K562 (cell line): ENCODE measurements at regions not wholly inside any gene's neighbourhood (a gene's known extent, or its start where the extent isn't known, plus 50 kb on each side); places are given as distances from the start of the nearest gene placed in this dataset.

Experiments
- ATAC-seq: fragments of 200-7000 bp; cut with Tn5 transposase; 3 replicates; pipeline ENCODE4 v1.9.1; 2020; ENCODE audit warnings: moderate library complexity
- BruUV-seq: library from RNA; stranded (reverse); fragments of 400-500 nt; replicated peaks from 2 replicates; lab custom pipeline; 2021; lab: Mats Ljungman, UMichigan
- CTCF ChIA-PET: fragments of 300-600 bp; formaldehyde crosslinking; extraction: SDS; loops from one replicate; lab custom pipeline; 2021; ENCODE audit warnings: low intra/inter-chr PET ratio; lab: Yijun Ruan, JAX
- POLR2A ChIA-PET: fragments of 300-600, 350-650 bp; sonication (Branson Sonifier 250); formaldehyde crosslinking; extraction: SDS; loops from one replicate; lab custom pipeline; 2021; ENCODE audit warnings: antibody characterized with exemption, inconsistent platforms; lab: Yijun Ruan, JAX
- DNase-seq, 4 experiments: peaks; one replicate each; pipeline versions ENCODE4 v3.0.0 to v3.0.0-alpha.2; 2011 to 2018; ENCODE audit warnings: low spot score in 3 of 4, mixed read lengths in 3 of 4; ENCODE audit errors: extremely low read depth in 1 of 4
- FAIRE-seq: peaks from 2 replicates; lab custom pipeline; 2011; peaks lifted over from hg19 to GRCh38; lab: Jason Lieb, UNC
- H2AFZ ChIP-seq: 2 replicates; pipeline ENCODE4 v1.6.0; 2011; ENCODE audit warnings: low read depth, low read length, control low read depth, inconsistent platforms
- H3K27ac ChIP-seq: fragments of 200-600 bp; 3 replicates; pipeline ENCODE4 v1.8.0; 2011; ENCODE audit warnings: low read depth, mild to moderate bottlenecking, control low read depth, inconsistent platforms, low read length, moderate library complexity, mixed read lengths; ENCODE audit errors: extremely low read depth
- H3K27me3 ChIP-seq, 2 experiments: fragments of 300-600 bp in 1 of 2; 2 replicates in 1 of 2; 3 replicates in 1 of 2; pipeline versions ENCODE4 v1.6.0 to v1.8.0; 2011; ENCODE audit warnings: inconsistent platforms in 2 of 2, low read length in 2 of 2, mild to moderate bottlenecking in 1 of 2, mixed read lengths in 1 of 2, moderate library complexity in 1 of 2; ENCODE audit not compliant: control insufficient read depth in 2 of 2, insufficient read depth in 2 of 2
- H3K36me3 ChIP-seq: fragments of 300-600 bp; 3 replicates; pipeline ENCODE4 v1.8.0; 2011; ENCODE audit warnings: mild to moderate bottlenecking, low read length, inconsistent platforms; ENCODE audit not compliant: control insufficient read depth, insufficient read depth
- H3K4me1 ChIP-seq, 2 experiments: fragments of 200-600 bp in 1 of 2; replicated peaks in 1 of 2; 2 replicates in 1 of 2; 3 replicates in 1 of 2; pipeline versions ENCODE4 v1.5.1 to v1.8.0; 2011; ENCODE audit warnings: inconsistent platforms in 2 of 2, low read length in 2 of 2, mild to moderate bottlenecking in 1 of 2, mixed read lengths in 1 of 2, moderate library complexity in 1 of 2; ENCODE audit not compliant: control insufficient read depth in 2 of 2, insufficient read depth in 2 of 2
- H3K4me2 ChIP-seq: 2 replicates; pipeline ENCODE4 v1.6.1; 2011; ENCODE audit warnings: low read length, control low read depth, inconsistent platforms, mixed read lengths; ENCODE audit not compliant: insufficient read depth
- H3K4me3 ChIP-seq: fragments of 200-600 bp; sonication (generic), shearing (Covaris generic); 2 replicates; pipeline ENCODE4 v1.5.1; 2016; ENCODE audit warnings: control low read depth, inconsistent platforms
- H3K79me2 ChIP-seq: fragments of 200-600 bp; 3 replicates; pipeline ENCODE4 v1.8.0; 2011; ENCODE audit warnings: low read length, inconsistent platforms; ENCODE audit not compliant: control insufficient read depth, insufficient read depth
- H3K9ac ChIP-seq, 2 experiments: 2 replicates each; pipeline versions ENCODE4 v1.6.0 to v1.6.1; 2011; ENCODE audit warnings: low read depth in 2 of 2, low read length in 2 of 2, control low read depth in 1 of 2, inconsistent platforms in 1 of 2, mild to moderate bottlenecking in 1 of 2, mixed read lengths in 1 of 2; ENCODE audit not compliant: insufficient read depth in 1 of 2
- H3K9me1 ChIP-seq: one replicate; pipeline ENCODE4 v1.6.0; 2011; ENCODE audit warnings: inconsistent platforms, mild to moderate bottlenecking, low read length, moderate library complexity; ENCODE audit not compliant: control insufficient read depth, insufficient read depth
- H3K9me3 ChIP-seq: replicated peaks from 2 replicates; pipeline ENCODE4 v1.5.1; 2011; ENCODE audit warnings: low read depth, low read length, inconsistent platforms; ENCODE audit not compliant: control insufficient read depth, insufficient read depth
- H4K20me1 ChIP-seq: replicated peaks from 2 replicates; pipeline ENCODE4 v1.6.1; 2011; ENCODE audit warnings: low read length, inconsistent platforms, mixed read lengths; ENCODE audit not compliant: control insufficient read depth, insufficient read depth
- MXI1 ChIP-seq: IDR thresholded peaks from 2 replicates; pipeline ENCODE4 v1.6.1; 2011; ENCODE audit warnings: low read depth, mild to moderate bottlenecking, improper control_type of control experiment, low read length
- ZKSCAN1 ChIP-seq: fragments of 150-350 bp; IDR thresholded peaks from 2 replicates; pipeline ENCODE4 v1.6.1; 2016; ENCODE audit warnings: low read depth, low read length
- WGBS: fragments of 100-300 bp; shearing (Covaris generic); methylation state at CpG from one replicate; pipeline ENCODE4 v1.1.6; 2016; ENCODE audit warnings: low coverage, mixed read lengths; ENCODE audit not compliant: insufficient coverage; ENCODE audit errors: missing lambda C conversion rate; 5-methylcytosine and 5-hydroxymethylcytosine counted together
- in situ Hi-C: fragments of 300-500 bp; cut with MboI; formaldehyde crosslinking; loops from 4 replicates; pipeline ENCODE4 v1.15.0; 2018; ENCODE audit warnings: inconsistent platforms, mixed read lengths
- intact Hi-C: fragments of 100-400 bp; cut with micrococcal nuclease; formaldehyde crosslinking; loops from 2 replicates; pipeline ENCODE4 v1.14.2; 2022
- TF ChIP-seq, protein P1 (sequence below): sonication (generic); formaldehyde crosslinking; IDR thresholded peaks from 2 replicates; pipeline ENCODE4 v1.8.0; 2022; ENCODE audit warnings: missing genetic modification reagents, mild to moderate bottlenecking, moderate library complexity, borderline replicate concordance
- TF ChIP-seq, protein P2 (sequence below): sonication (generic); formaldehyde crosslinking; IDR thresholded peaks from 2 replicates; pipeline ENCODE4 v1.8.1; 2023; ENCODE audit warnings: mild to moderate bottlenecking, missing genetic modification reagents, moderate library complexity
- TF ChIP-seq, protein P3 (sequence below): sonication (generic); formaldehyde crosslinking; IDR thresholded peaks from 2 replicates; pipeline ENCODE4 v1.8.0; 2022; ENCODE audit warnings: mild to moderate bottlenecking, missing genetic modification reagents
- TF ChIP-seq, protein P4 (sequence below), 2 experiments: fragments of 450-650 bp; conservative IDR thresholded peaks; 2 replicates each; pipeline ENCODE4 v1.6.1; 2017; ENCODE audit warnings: mild to moderate bottlenecking in 2 of 2, moderate library complexity in 2 of 2
- TF ChIP-seq, protein P5 (sequence below): sonication (generic); formaldehyde crosslinking; IDR thresholded peaks from 2 replicates; pipeline ENCODE4 v1.8.0; 2022; ENCODE audit warnings: missing genetic modification reagents, mild to moderate bottlenecking, borderline replicate concordance

DNA sequence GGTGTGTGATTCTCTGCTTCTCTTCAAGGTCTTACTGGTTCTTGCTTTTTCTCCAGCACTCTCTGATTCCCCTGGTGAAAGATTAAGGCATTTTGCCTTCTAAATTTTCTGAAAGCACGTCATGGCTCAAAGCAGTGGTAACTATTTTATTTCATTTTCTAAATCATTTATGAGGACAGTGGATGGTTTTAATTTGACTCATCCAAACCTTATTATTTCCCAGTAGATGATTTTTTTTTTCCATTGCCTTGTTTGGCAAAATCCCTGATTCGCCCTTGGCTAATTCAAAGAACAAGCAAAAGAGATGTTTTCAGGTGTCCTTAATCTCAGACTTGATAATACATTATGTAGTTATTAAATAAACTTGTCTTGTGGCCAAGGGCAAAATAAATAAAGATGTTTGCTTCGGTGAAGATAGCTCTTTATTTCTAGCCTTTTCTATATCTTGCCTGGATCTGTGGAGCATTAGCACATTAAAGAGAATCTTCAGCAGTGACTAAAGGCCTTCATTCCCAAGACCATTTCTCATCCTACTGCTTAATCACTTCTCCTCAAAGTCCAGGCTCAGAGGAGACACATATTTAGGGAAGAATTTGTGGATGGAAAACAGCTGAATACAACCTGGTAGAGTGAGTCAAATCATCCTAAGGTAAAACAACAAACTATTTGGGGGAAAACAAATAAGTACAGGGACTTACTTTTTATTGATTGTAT, 359.8 kb downstream of the DUSP10 start:
- no TSS peak for BruUV-seq
- 0% methylated on average over 3 of the region's 3 CpGs for WGBS
- in situ Hi-C loops (no loop called here), intact Hi-C loops (no loop called here)
- Histone ChIP-seq H3K4me2 (no peak overlapping the region), H3K9me1 (no peaks in the 10 kb centered on the region), H3K27ac (no peak overlapping the region), H3K36me3 (no peaks in the 10 kb centered on the region), H3K4me3 (no peak overlapping the region), H3K79me2 (no peaks in the 10 kb centered on the region), H3K9me3 (no peaks in the 10 kb centered on the region), H3K4me1 (no peaks in the 10 kb centered on the region), H3K27me3 (no peaks in the 10 kb centered on the region), H2AFZ (no peak overlapping the region), H3K9ac (no peak overlapping the region), H4K20me1 (no peaks in the 10 kb centered on the region)
- no peak for ATAC-seq
- no peak for FAIRE-seq
- TF ChIP-seq, protein P1, sequence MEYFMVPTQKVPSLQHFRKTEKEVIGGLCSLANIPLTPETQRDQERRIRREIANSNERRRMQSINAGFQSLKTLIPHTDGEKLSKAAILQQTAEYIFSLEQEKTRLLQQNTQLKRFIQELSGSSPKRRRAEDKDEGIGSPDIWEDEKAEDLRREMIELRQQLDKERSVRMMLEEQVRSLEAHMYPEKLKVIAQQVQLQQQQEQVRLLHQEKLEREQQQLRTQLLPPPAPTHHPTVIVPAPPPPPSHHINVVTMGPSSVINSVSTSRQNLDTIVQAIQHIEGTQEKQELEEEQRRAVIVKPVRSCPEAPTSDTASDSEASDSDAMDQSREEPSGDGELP (CRISPR knock-in tag): no peak
- TF ChIP-seq, protein P2, sequence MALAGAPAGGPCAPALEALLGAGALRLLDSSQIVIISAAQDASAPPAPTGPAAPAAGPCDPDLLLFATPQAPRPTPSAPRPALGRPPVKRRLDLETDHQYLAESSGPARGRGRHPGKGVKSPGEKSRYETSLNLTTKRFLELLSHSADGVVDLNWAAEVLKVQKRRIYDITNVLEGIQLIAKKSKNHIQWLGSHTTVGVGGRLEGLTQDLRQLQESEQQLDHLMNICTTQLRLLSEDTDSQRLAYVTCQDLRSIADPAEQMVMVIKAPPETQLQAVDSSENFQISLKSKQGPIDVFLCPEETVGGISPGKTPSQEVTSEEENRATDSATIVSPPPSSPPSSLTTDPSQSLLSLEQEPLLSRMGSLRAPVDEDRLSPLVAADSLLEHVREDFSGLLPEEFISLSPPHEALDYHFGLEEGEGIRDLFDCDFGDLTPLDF (CRISPR knock-in tag): no peak
- TF ChIP-seq, protein P3, sequence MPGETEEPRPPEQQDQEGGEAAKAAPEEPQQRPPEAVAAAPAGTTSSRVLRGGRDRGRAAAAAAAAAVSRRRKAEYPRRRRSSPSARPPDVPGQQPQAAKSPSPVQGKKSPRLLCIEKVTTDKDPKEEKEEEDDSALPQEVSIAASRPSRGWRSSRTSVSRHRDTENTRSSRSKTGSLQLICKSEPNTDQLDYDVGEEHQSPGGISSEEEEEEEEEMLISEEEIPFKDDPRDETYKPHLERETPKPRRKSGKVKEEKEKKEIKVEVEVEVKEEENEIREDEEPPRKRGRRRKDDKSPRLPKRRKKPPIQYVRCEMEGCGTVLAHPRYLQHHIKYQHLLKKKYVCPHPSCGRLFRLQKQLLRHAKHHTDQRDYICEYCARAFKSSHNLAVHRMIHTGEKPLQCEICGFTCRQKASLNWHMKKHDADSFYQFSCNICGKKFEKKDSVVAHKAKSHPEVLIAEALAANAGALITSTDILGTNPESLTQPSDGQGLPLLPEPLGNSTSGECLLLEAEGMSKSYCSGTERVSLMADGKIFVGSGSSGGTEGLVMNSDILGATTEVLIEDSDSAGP (CRISPR knock-in tag): no peak
- TF ChIP-seq, protein P4, sequence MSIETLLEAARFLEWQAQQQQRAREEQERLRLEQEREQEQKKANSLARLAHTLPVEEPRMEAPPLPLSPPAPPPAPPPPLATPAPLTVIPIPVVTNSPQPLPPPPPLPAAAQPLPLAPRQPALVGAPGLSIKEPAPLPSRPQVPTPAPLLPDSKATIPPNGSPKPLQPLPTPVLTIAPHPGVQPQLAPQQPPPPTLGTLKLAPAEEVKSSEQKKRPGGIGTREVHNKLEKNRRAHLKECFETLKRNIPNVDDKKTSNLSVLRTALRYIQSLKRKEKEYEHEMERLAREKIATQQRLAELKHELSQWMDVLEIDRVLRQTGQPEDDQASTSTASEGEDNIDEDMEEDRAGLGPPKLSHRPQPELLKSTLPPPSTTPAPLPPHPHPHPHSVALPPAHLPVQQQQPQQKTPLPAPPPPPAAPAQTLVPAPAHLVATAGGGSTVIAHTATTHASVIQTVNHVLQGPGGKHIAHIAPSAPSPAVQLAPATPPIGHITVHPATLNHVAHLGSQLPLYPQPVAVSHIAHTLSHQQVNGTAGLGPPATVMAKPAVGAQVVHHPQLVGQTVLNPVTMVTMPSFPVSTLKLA (conservative IDR thresholded peaks at IDR 0.05): no peak
- TF ChIP-seq MXI1: no peak
- TF ChIP-seq, protein P5, sequence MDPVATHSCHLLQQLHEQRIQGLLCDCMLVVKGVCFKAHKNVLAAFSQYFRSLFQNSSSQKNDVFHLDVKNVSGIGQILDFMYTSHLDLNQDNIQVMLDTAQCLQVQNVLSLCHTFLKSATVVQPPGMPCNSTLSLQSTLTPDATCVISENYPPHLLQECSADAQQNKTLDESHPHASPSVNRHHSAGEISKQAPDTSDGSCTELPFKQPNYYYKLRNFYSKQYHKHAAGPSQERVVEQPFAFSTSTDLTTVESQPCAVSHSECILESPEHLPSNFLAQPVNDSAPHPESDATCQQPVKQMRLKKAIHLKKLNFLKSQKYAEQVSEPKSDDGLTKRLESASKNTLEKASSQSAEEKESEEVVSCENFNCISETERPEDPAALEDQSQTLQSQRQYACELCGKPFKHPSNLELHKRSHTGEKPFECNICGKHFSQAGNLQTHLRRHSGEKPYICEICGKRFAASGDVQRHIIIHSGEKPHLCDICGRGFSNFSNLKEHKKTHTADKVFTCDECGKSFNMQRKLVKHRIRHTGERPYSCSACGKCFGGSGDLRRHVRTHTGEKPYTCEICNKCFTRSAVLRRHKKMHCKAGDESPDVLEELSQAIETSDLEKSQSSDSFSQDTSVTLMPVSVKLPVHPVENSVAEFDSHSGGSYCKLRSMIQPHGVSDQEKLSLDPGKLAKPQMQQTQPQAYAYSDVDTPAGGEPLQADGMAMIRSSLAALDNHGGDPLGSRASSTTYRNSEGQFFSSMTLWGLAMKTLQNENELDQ (CRISPR knock-in tag): no peak
- TF ChIP-seq ZKSCAN1: no peak
- no peak for DNase-seq
- ChIA-PET CTCF (no interaction called here), POLR2A (no interaction called here)
